Fibroblast of lung (primary cell): ENCODE measurements at regions not wholly inside any gene's neighbourhood (a gene's known extent, or its start where the extent isn't known, plus 50 kb on each side); places are given as distances from the start of the nearest gene placed in this dataset.

Experiments
- DNase-seq, 2 donors: peaks; one replicate each; pipeline versions ENCODE4 v3.0.0 to v3.0.0-alpha.2; 2010; ENCODE audit warnings: low read depth in 2 of 2
- H2AFZ ChIP-seq: 2 replicates; pipeline ENCODE4 v1.5.1; 2012; ENCODE audit warnings: low read length, control low read depth, inconsistent platforms
- H3K27ac ChIP-seq: 2 replicates; pipeline ENCODE4 v1.5.1; 2011; ENCODE audit warnings: low read length, control low read depth; ENCODE audit not compliant: insufficient read depth
- H3K27me3 ChIP-seq: 2 replicates; pipeline ENCODE4 v1.5.1; 2011; ENCODE audit warnings: mild to moderate bottlenecking, low read length; ENCODE audit not compliant: control insufficient read depth, insufficient read depth
- H3K36me3 ChIP-seq: 2 replicates; pipeline ENCODE4 v1.5.1; 2011; ENCODE audit warnings: low read length; ENCODE audit not compliant: control insufficient read depth, insufficient read depth
- H3K4me1 ChIP-seq: 2 replicates; pipeline ENCODE4 v1.5.1; 2011; ENCODE audit warnings: low read length; ENCODE audit not compliant: control insufficient read depth, insufficient read depth; ENCODE audit errors: extremely low read depth
- H3K4me2 ChIP-seq: 2 replicates; pipeline ENCODE4 v1.5.1; 2011; ENCODE audit warnings: low read length, control low read depth; ENCODE audit not compliant: insufficient read depth; ENCODE audit errors: extremely low read depth
- H3K4me3 ChIP-seq, 4 experiments: fragments of 200-600 bp in 1 of 4; sonication (generic) in 1 of 4; replicated peaks in 1 of 4; 2 replicates each; pipeline ENCODE4 v1.5.1; 2011 to 2016; ENCODE audit warnings: low read length in 4 of 4, low read depth in 3 of 4, mild to moderate bottlenecking in 3 of 4, control low read depth in 2 of 4, inconsistent platforms in 1 of 4, mixed read lengths in 1 of 4; ENCODE audit not compliant: insufficient read depth in 1 of 4; ENCODE audit errors: control extremely low read depth in 1 of 4
- H3K79me2 ChIP-seq: 2 replicates; pipeline ENCODE4 v1.5.1; 2012; ENCODE audit warnings: mild to moderate bottlenecking, low read length, inconsistent platforms; ENCODE audit not compliant: control insufficient read depth, insufficient read depth
- H3K9ac ChIP-seq: 2 replicates; pipeline ENCODE4 v1.5.1; 2011; ENCODE audit warnings: mild to moderate bottlenecking, low read length, control low read depth; ENCODE audit not compliant: insufficient read depth
- H3K9me3 ChIP-seq: 2 replicates; pipeline ENCODE4 v1.5.1; 2012; ENCODE audit warnings: low read depth, low read length; ENCODE audit not compliant: control insufficient read depth, insufficient read depth
- H4K20me1 ChIP-seq: 2 replicates; pipeline ENCODE4 v1.5.1; 2011; ENCODE audit warnings: low read length; ENCODE audit not compliant: control insufficient read depth, insufficient read depth; ENCODE audit errors: extremely low read depth
- EZH2 ChIP-seq: IDR thresholded peaks from 2 replicates; pipeline ENCODE4 v1.5.1; 2012; ENCODE audit warnings: low read length, control low read depth, mild to moderate bottlenecking; ENCODE audit errors: missing control alignments
- TF ChIP-seq, protein P1 (sequence below), 2 donors: IDR thresholded peaks in 1 of 2; conservative IDR thresholded peaks in 1 of 2; 1 replicate in 1 of 2; 2 replicates in 1 of 2; pipeline ENCODE4 v1.5.1; 2011 to 2012; ENCODE audit warnings: low read length in 2 of 2, control low read depth in 1 of 2, inconsistent platforms in 1 of 2, low read depth in 1 of 2, mild to moderate bottlenecking in 1 of 2

GRCh38 chr4:176883681-176884418 is 91.1 kb upstream of the VEGFC start:
- DNase-seq, result peak; percentile 59 to 95
- H3K9ac ChIP-seq, result no peak overlapping the region
- H3K4me1 ChIP-seq, result no peaks in the 10 kb centered on the region
- H3K79me2 ChIP-seq, result no peaks in the 10 kb centered on the region
- no peaks in the 10 kb centered on the region for H3K36me3 ChIP-seq
- no peaks in the 10 kb centered on the region for H3K27me3 ChIP-seq
- peak overlapping the region; percentile 9 for H2AFZ ChIP-seq
- no peaks in the 10 kb centered on the region for H3K9me3 ChIP-seq
- TF ChIP-seq, protein P1, sequence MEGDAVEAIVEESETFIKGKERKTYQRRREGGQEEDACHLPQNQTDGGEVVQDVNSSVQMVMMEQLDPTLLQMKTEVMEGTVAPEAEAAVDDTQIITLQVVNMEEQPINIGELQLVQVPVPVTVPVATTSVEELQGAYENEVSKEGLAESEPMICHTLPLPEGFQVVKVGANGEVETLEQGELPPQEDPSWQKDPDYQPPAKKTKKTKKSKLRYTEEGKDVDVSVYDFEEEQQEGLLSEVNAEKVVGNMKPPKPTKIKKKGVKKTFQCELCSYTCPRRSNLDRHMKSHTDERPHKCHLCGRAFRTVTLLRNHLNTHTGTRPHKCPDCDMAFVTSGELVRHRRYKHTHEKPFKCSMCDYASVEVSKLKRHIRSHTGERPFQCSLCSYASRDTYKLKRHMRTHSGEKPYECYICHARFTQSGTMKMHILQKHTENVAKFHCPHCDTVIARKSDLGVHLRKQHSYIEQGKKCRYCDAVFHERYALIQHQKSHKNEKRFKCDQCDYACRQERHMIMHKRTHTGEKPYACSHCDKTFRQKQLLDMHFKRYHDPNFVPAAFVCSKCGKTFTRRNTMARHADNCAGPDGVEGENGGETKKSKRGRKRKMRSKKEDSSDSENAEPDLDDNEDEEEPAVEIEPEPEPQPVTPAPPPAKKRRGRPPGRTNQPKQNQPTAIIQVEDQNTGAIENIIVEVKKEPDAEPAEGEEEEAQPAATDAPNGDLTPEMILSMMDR (conservative IDR thresholded peaks at IDR 0.05 in 1 of 2, IDR thresholded peaks at IDR 0.05 in 1 of 2; ENCODE audit: low read depth in 1 of 2, low read length in 2 of 2), result no peak
- TF ChIP-seq EZH2, result no peak
- peak overlapping the region; percentile 56 for H3K27ac ChIP-seq
- H3K4me3 ChIP-seq, result no peak overlapping the region
- H4K20me1 ChIP-seq, result no peaks in the 10 kb centered on the region
- H3K4me2 ChIP-seq, result peak overlapping the region; percentile 55

DNA sequence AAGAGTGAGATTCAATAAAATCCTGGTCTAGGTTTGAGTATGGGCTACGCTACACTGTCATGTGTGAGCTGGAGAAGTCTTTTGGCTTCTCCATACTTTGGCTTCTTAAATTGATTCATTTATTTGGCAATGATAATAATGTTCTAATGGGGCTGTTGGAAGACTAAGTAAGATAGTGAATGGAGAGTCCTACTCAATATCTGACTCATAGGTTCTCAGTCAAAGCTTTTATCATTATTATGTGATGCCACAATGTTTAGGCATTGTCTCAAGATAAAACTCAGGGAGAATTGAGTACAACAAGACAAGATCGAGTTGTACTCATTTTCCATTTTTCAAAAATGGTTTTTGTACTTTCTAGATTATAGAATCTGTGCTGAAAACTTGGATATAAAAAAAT is 92.5 kb upstream of the VEGFC start:
- H3K27me3 ChIP-seq, result no peaks in the 10 kb centered on the region
- no peaks in the 10 kb centered on the region for H3K36me3 ChIP-seq
- no peaks in the 10 kb centered on the region for H4K20me1 ChIP-seq
- no peak overlapping the region for H2AFZ ChIP-seq
- H3K27ac ChIP-seq, result no peak overlapping the region
- TF ChIP-seq, protein P1 (conservative IDR thresholded peaks at IDR 0.05 in 1 of 2, IDR thresholded peaks at IDR 0.05 in 1 of 2; ENCODE audit: low read depth in 1 of 2, low read length in 2 of 2), result no peak
- TF ChIP-seq EZH2, result no peak
- peak in 1 of 2 donors; percentile 50 for DNase-seq
- no peaks in the 10 kb centered on the region for H3K9me3 ChIP-seq
- no peak overlapping the region for H3K9ac ChIP-seq
- H3K79me2 ChIP-seq, result no peaks in the 10 kb centered on the region
- H3K4me3 ChIP-seq, result no peak overlapping the region
- no peaks in the 10 kb centered on the region for H3K4me1 ChIP-seq
- no peak overlapping the region for H3K4me2 ChIP-seq

- Histone ChIP-seq H2AFZ (no peak overlapping the region), H3K27ac (no peak overlapping the region), H3K4me3 (no peak overlapping the region), H3K79me2 (no peaks in the 10 kb centered on the region), H3K9me3 (no peaks in the 10 kb centered on the region), H3K4me1 (no peaks in the 10 kb centered on the region), H4K20me1 (no peaks in the 10 kb centered on the region), H3K9ac (no peak overlapping the region), H3K27me3 (no peaks in the 10 kb centered on the region), H3K36me3 (no peaks in the 10 kb centered on the region), H3K4me2 (no peak overlapping the region)
- TF ChIP-seq, protein P1 (conservative IDR thresholded peaks at IDR 0.05 in 1 of 2, IDR thresholded peaks at IDR 0.05 in 1 of 2; ENCODE audit: low read depth in 1 of 2, low read length in 2 of 2), result no peak
- TF ChIP-seq EZH2, result no peak
- DNase-seq, result no peak
These were observed 93.4 kb upstream of the VEGFC start for GRCh38 chr4:176886135-176886534.
